GM18519 (cell line): ENCODE measurements at regions not wholly inside any gene's neighbourhood (a gene's known extent, or its start where the extent isn't known, plus 50 kb on each side); places are given as distances from the start of the nearest gene placed in this dataset.

ENCODE experiments used
- ATAC-seq: cut with Tn5 transposase; IDR thresholded peaks from one replicate; pipeline ENCODE4 v1.9.1; 2021; ENCODE audit warnings: mild to moderate bottlenecking, moderate library complexity; ENCODE audit not compliant: unreplicated experiment, low FRiP score

- no peak for ATAC-seq
Measured at GRCh38 chr6:104621396-104621795, 238.3 kb downstream of the HACE1 start.

GRCh38 chr6:104617591-104617990 lies 242.1 kb downstream of the HACE1 start:
- no peak for ATAC-seq

- no peak for ATAC-seq
Measured at GRCh38 chr6:104614394-104614793, 245.3 kb downstream of the HACE1 start.

GRCh38 chr6:104613416-104614001 lies 246.2 kb downstream of the HACE1 start:
- ATAC-seq, result no peak

- ATAC-seq, result no peak
Measured at GRCh38 chr6:104612541-104612940, 247.2 kb downstream of the HACE1 start.

- ATAC-seq, result no peak
Measured at GRCh38 chr6:104608101-104608500, 251.6 kb downstream of the HACE1 start.

GRCh38 chr6:104607501-104607900 lies 252.2 kb downstream of the HACE1 start:
- ATAC-seq, result no peak

- no peak for ATAC-seq
Measured at GRCh38 chr6:104606361-104606760, 253.4 kb downstream of the HACE1 start.

- no peak for ATAC-seq
Measured at GRCh38 chr6:104604685-104605084, 255.0 kb downstream of the HACE1 start.

- no peak for ATAC-seq
Measured at GRCh38 chr6:104603108-104603745, 256.5 kb downstream of the HACE1 start.

- ATAC-seq, result no peak
Measured at GRCh38 chr6:104601721-104602120, 258.0 kb downstream of the HACE1 start.

- no peak for ATAC-seq
Measured at GRCh38 chr6:104601131-104601651, 258.5 kb downstream of the HACE1 start.

GRCh38 chr6:104600639-104600931 lies 259.1 kb downstream of the HACE1 start:
- no peak for ATAC-seq

GRCh38 chr6:104599821-104600638 lies 259.7 kb downstream of the HACE1 start:
- ATAC-seq, result no peak

GRCh38 chr6:104597541-104598050 lies 262.1 kb downstream of the HACE1 start:
- no peak for ATAC-seq

- ATAC-seq, result no peak
Measured at GRCh38 chr6:104596091-104596490, 263.6 kb downstream of the HACE1 start.

GRCh38 chr6:104595311-104595820 lies 264.4 kb downstream of the HACE1 start:
- no peak for ATAC-seq

GRCh38 chr6:104591573-104592334 lies 268.0 kb downstream of the HACE1 start:
- no peak for ATAC-seq

GRCh38 chr6:104589940-104590339 lies 269.8 kb downstream of the HACE1 start:
- no peak for ATAC-seq

GRCh38 chr6:104585646-104586045 lies 274.1 kb downstream of the HACE1 start:
- ATAC-seq, result no peak
